ENCODE measurements at regions not wholly inside any gene's neighbourhood (a gene's known extent, or its start where the extent isn't known, plus 50 kb on each side); places are given as distances from the start of the nearest gene placed in this dataset.

DNA sequence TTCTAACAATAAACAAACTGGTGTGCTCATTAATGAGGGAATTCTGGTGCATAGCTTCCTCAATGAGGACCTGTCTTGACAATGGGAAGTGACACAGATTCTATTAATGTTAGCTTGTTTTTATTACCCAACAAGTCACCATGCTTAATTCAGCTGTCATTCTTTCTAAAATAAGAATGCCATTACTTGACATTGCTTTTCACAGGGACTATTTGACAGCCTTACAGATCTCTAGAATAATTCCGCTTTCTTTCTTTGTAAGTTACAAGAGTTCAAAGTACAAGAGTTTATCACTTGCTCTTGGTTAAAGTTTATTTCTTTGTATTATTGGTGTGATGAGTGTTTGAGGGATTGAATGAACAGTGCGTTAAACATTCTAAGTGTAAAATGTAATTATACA, 127.0 kb upstream of the COL5A2 start:
- H3K9me2 ChIP-seq (ENCODE audit: insufficient read depth): no peaks in the 10 kb centered on the region
- H3K4me2 ChIP-seq: no peak overlapping the region
- H3K27me3 ChIP-seq (ENCODE audit: insufficient read depth, low read depth): no peaks in the 10 kb centered on the region
- no peaks in the 10 kb centered on the region for H3K36me3 ChIP-seq (ENCODE audit: low read depth)
- CTCF ChIA-PET: no interaction called here
- POLR2A ChIA-PET (ENCODE audit: unreplicated experiment): no interaction called here
- H3K27ac ChIP-seq: no peak overlapping the region
- intact Hi-C loops (cut with micrococcal nuclease; ENCODE audit: unreplicated experiment): no loop called here
- no peaks in the 10 kb centered on the region for H4K20me1 ChIP-seq (ENCODE audit: insufficient read depth)
- BruUV-seq (replicated peaks): no TSS peak
- H3K9me3 ChIP-seq (ENCODE audit: insufficient read depth, low read depth): no peaks in the 10 kb centered on the region
- no peak overlapping the region for H2AFZ ChIP-seq
- H3F3A ChIP-seq (ENCODE audit: insufficient read depth, low read depth): no peaks in the 10 kb centered on the region
- no peak overlapping the region for H3K4me3 ChIP-seq
- DNase-seq: no peak
- no peak for TF ChIP-seq EZH2 (IDR thresholded peaks at IDR 0.05; ENCODE audit: low read depth)
- TF ChIP-seq, protein P1, sequence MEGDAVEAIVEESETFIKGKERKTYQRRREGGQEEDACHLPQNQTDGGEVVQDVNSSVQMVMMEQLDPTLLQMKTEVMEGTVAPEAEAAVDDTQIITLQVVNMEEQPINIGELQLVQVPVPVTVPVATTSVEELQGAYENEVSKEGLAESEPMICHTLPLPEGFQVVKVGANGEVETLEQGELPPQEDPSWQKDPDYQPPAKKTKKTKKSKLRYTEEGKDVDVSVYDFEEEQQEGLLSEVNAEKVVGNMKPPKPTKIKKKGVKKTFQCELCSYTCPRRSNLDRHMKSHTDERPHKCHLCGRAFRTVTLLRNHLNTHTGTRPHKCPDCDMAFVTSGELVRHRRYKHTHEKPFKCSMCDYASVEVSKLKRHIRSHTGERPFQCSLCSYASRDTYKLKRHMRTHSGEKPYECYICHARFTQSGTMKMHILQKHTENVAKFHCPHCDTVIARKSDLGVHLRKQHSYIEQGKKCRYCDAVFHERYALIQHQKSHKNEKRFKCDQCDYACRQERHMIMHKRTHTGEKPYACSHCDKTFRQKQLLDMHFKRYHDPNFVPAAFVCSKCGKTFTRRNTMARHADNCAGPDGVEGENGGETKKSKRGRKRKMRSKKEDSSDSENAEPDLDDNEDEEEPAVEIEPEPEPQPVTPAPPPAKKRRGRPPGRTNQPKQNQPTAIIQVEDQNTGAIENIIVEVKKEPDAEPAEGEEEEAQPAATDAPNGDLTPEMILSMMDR (conservative IDR thresholded peaks at IDR 0.05): no peak
- no peaks in the 10 kb centered on the region for H3K4me1 ChIP-seq (replicated peaks; ENCODE audit: insufficient read depth)
- no peaks in the 10 kb centered on the region for H3K79me2 ChIP-seq (ENCODE audit: low read depth)

DNA sequence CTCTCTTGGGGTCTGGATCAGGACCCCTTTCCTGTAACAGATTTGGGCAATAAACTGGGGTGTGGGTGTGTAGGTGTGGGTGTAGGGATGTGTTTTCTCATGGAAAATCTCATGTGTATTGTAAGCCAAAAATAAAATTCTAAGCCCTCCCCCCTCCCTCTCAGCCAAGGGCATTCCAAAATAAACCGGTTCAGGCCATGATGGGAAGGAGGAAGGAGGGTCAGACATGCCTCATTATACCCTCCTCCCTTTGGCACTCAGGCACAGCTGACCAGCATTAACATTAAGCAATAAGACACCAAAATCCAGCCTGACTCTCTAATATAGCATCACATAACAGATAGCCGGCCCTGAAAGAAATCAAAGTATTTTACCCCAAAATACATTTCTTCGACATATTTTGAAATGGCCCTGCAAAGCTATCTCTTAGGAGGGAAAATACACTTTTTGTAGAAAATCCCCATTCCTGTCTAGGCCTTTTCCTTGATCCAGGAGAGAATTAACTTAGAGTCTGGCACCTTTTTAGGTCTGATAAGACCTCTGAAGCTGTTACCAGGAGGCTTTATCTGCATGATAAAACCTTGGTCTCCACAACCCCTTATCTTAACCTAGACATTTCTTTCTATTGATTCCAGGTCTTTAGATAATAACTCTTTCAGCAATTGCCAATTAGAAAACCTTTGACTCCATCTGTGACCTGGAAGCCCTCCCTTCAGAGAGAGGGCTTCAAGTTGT, 128.7 kb upstream of the COL5A2 start:
- ChIA-PET CTCF (interaction anchor here (0.7 kb wide), 1 partner anchor 1152 kb away, joined by 3 read pairs; no protein-coding TSS in a partner anchor), POLR2A (ENCODE audit: unreplicated experiment) (no interaction called here)
- BruUV-seq (replicated peaks): no TSS peak
- no peaks in the 10 kb centered on the region for H4K20me1 ChIP-seq (ENCODE audit: insufficient read depth)
- H2AFZ ChIP-seq: no peak overlapping the region
- H3K4me3 ChIP-seq: no peak overlapping the region
- intact Hi-C loops (cut with micrococcal nuclease; ENCODE audit: unreplicated experiment): no loop called here
- no peak for DNase-seq
- no peaks in the 10 kb centered on the region for H3K4me1 ChIP-seq (replicated peaks; ENCODE audit: insufficient read depth)
- no peaks in the 10 kb centered on the region for H3K79me2 ChIP-seq (ENCODE audit: low read depth)
- H3F3A ChIP-seq (ENCODE audit: insufficient read depth, low read depth): no peaks in the 10 kb centered on the region
- no peaks in the 10 kb centered on the region for H3K36me3 ChIP-seq (ENCODE audit: low read depth)
- no peak overlapping the region for H3K4me2 ChIP-seq
- H3K9me3 ChIP-seq (ENCODE audit: insufficient read depth, low read depth): no peaks in the 10 kb centered on the region
- no peaks in the 10 kb centered on the region for H3K9me2 ChIP-seq (ENCODE audit: insufficient read depth)
- TF ChIP-seq EZH2 (IDR thresholded peaks at IDR 0.05; ENCODE audit: low read depth): no peak
- TF ChIP-seq, protein P1 (conservative IDR thresholded peaks at IDR 0.05): no peak
- no peak overlapping the region for H3K27ac ChIP-seq
- no peaks in the 10 kb centered on the region for H3K27me3 ChIP-seq (ENCODE audit: insufficient read depth, low read depth)

DNA sequence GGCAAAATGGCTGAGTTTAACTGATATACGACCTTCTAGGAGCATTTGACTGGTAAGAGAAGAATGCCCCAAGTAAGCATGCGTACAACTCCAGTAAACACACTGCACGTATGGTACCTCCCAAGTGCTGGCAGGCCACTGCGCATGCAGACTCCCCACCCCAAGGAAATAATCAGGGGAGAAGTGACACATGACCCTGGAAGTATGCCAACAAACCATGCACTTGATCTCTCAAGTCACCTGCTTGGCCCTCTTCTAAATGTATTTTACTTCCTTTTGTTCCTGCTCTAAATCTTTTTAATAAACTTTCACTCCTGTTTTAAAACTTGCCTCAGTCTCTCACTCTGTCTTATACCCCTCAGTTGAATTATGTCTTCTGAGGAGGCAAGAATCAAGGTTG, 129.8 kb upstream of the COL5A2 start:
- no peak for TF ChIP-seq EZH2 (IDR thresholded peaks at IDR 0.05; ENCODE audit: low read depth)
- TF ChIP-seq, protein P1 (conservative IDR thresholded peaks at IDR 0.05): no peak
- H3F3A ChIP-seq (ENCODE audit: insufficient read depth, low read depth): no peaks in the 10 kb centered on the region
- DNase-seq: no peak
- no TSS peak for BruUV-seq (replicated peaks)
- H3K27ac ChIP-seq: no peak overlapping the region
- H3K27me3 ChIP-seq (ENCODE audit: insufficient read depth, low read depth): no peaks in the 10 kb centered on the region
- H3K4me1 ChIP-seq (replicated peaks; ENCODE audit: insufficient read depth): no peaks in the 10 kb centered on the region
- no peaks in the 10 kb centered on the region for H3K36me3 ChIP-seq (ENCODE audit: low read depth)
- H3K9me2 ChIP-seq (ENCODE audit: insufficient read depth): no peaks in the 10 kb centered on the region
- POLR2A ChIA-PET (ENCODE audit: unreplicated experiment): no interaction called here
- no peaks in the 10 kb centered on the region for H3K9me3 ChIP-seq (ENCODE audit: insufficient read depth, low read depth)
- H3K4me3 ChIP-seq: no peak overlapping the region
- intact Hi-C loops (cut with micrococcal nuclease; ENCODE audit: unreplicated experiment): no loop called here
- H3K79me2 ChIP-seq (ENCODE audit: low read depth): no peaks in the 10 kb centered on the region
- no peaks in the 10 kb centered on the region for H4K20me1 ChIP-seq (ENCODE audit: insufficient read depth)
- H3K4me2 ChIP-seq: no peak overlapping the region
- CTCF ChIA-PET: no interaction called here
- H2AFZ ChIP-seq: no peak overlapping the region

All from PC-9 (cell line).